ENCODE measurements at regions not wholly inside any gene's neighbourhood (a gene's known extent, or its start where the extent isn't known, plus 50 kb on each side); places are given as distances from the start of the nearest gene placed in this dataset.

- TF ChIP-seq CTCF (IDR thresholded peaks at IDR 0.05) (no peak), POLR2A (IDR thresholded peaks at IDR 0.05) (no peak)
Observed at GRCh38 chr3:141430316-141430715, 56.5 kb upstream of the RASA2 start.

All from thyroid gland (tissue), 4 donors.